ENCODE measurements at regions not wholly inside any gene's neighbourhood (a gene's known extent, or its start where the extent isn't known, plus 50 kb on each side); places are given as distances from the start of the nearest gene placed in this dataset.

DNA sequence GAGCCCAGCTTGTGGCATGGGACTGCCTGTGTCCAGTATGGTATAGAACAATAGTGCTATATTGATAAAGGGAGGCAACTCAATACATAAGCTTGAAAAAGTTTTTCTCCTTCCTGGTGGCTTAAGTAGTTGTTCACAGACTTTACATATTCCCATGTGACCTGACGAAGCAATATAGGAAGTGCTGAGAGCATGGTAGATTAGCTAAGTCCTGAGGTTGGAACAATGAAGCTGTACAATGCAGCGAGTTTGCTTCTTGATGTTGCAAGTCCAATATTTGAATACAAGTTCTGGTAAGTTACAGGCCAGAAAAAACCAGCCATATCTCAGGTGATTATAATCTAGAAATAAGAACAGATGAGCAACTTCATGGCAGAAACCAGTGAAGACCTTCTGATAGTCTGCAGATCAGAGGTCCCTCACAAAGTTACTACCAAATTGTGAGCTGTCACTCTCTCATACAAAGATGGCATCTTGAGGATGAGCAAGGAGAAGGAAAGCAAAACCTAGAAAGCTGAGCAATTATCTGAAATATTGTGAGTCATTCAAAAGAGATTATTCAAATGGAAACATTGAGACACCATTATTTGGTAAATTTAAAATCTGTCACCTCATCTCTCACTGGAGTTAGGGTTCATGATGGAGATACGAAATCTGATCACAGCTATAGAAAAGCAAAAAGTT, 72.9 kb upstream of the BTG1 start:
- TF ChIP-seq, protein P1, sequence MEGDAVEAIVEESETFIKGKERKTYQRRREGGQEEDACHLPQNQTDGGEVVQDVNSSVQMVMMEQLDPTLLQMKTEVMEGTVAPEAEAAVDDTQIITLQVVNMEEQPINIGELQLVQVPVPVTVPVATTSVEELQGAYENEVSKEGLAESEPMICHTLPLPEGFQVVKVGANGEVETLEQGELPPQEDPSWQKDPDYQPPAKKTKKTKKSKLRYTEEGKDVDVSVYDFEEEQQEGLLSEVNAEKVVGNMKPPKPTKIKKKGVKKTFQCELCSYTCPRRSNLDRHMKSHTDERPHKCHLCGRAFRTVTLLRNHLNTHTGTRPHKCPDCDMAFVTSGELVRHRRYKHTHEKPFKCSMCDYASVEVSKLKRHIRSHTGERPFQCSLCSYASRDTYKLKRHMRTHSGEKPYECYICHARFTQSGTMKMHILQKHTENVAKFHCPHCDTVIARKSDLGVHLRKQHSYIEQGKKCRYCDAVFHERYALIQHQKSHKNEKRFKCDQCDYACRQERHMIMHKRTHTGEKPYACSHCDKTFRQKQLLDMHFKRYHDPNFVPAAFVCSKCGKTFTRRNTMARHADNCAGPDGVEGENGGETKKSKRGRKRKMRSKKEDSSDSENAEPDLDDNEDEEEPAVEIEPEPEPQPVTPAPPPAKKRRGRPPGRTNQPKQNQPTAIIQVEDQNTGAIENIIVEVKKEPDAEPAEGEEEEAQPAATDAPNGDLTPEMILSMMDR (conservative IDR thresholded peaks at IDR 0.05; ENCODE audit: low read depth, low read length), result no peak
- TF ChIP-seq EZH2phosphoT487 (IDR thresholded peaks at IDR 0.05; ENCODE audit: borderline replicate concordance, low read length), result no peak
